HepG2 (cell line): ENCODE measurements at regions not wholly inside any gene's neighbourhood (a gene's known extent, or its start where the extent isn't known, plus 50 kb on each side); places are given as distances from the start of the nearest gene placed in this dataset.

Experiments used
- CHD2 ChIP-seq: IDR thresholded peaks from 2 replicates; pipeline ENCODE4 v1.6.1; 2011; ENCODE audit warnings: low read depth, low read length, improper control_type of control experiment
- CTCF ChIP-seq: sonication (generic); formaldehyde crosslinking; IDR thresholded peaks from 2 replicates; pipeline ENCODE4 v1.5.0; 2020; ENCODE audit warnings: mild to moderate bottlenecking, missing genetic modification reagents, moderate library complexity
- EZH2 ChIP-seq: conservative IDR thresholded peaks from 2 replicates; pipeline ENCODE4 v1.6.1; 2012; ENCODE audit warnings: mild to moderate bottlenecking, low read depth, low read length, moderate library complexity
- FOSL2 ChIP-seq: sonication (generic); formaldehyde crosslinking; IDR thresholded peaks from 2 replicates; pipeline ENCODE4 v1.4.0; 2020; ENCODE audit warnings: missing genetic modification reagents
- GMEB1 ChIP-seq: sonication (generic); formaldehyde crosslinking; IDR thresholded peaks from 2 replicates; pipeline ENCODE4 v1.5.1; 2020; ENCODE audit warnings: missing genetic modification reagents, mild to moderate bottlenecking, borderline replicate concordance
- KLF12 ChIP-seq: sonication (generic); formaldehyde crosslinking; IDR thresholded peaks from 2 replicates; pipeline ENCODE4 v1.4.0; 2020; ENCODE audit warnings: missing genetic modification reagents, borderline replicate concordance
- MEIS1 ChIP-seq: sonication (generic); formaldehyde crosslinking; IDR thresholded peaks from 2 replicates; pipeline ENCODE4 v1.9.0; 2021; ENCODE audit warnings: mild to moderate bottlenecking, missing genetic modification reagents, moderate library complexity, borderline replicate concordance
- PAWR ChIP-seq: sonication (generic); formaldehyde crosslinking; IDR thresholded peaks from 2 replicates; pipeline ENCODE4 v1.4.0; 2020; ENCODE audit warnings: missing genetic modification reagents, mild to moderate bottlenecking, borderline replicate concordance
- SIN3A ChIP-seq: IDR thresholded peaks from 2 replicates; pipeline ENCODE4 v1.6.1; 2011; ENCODE audit warnings: low read depth, mild to moderate bottlenecking, control low read depth, low read length, borderline replicate concordance
- SIX1 ChIP-seq: sonication (generic); formaldehyde crosslinking; IDR thresholded peaks from 2 replicates; pipeline ENCODE4 v1.4.0; 2020; ENCODE audit warnings: missing genetic modification reagents, borderline replicate concordance
- ZNF263 ChIP-seq: sonication (generic); formaldehyde crosslinking; IDR thresholded peaks from 2 replicates; pipeline ENCODE4 v1.4.0; 2020; ENCODE audit warnings: missing genetic modification reagents
- ZNF530 ChIP-seq: sonication (generic); formaldehyde crosslinking; IDR thresholded peaks from 2 replicates; pipeline ENCODE4 v1.5.0; 2020; ENCODE audit warnings: low read depth, mild to moderate bottlenecking, missing genetic modification reagents
- ZNF747 ChIP-seq: sonication (generic); formaldehyde crosslinking; IDR thresholded peaks from 2 replicates; pipeline ENCODE4 v1.8.1; 2023; ENCODE audit warnings: missing genetic modification reagents, mild to moderate bottlenecking, borderline replicate concordance

GRCh38 chrX:121191779-121192178, 144.4 kb downstream of the GLUD2 start:
- no peak for TF ChIP-seq KLF12 (CRISPR knock-in tag)
- no peak for TF ChIP-seq CHD2
- TF ChIP-seq EZH2 = no peak
- TF ChIP-seq CTCF (CRISPR knock-in tag) = no peak
- TF ChIP-seq GMEB1 (CRISPR knock-in tag) = no peak
- TF ChIP-seq SIX1 (CRISPR knock-in tag) = no peak
- no peak for TF ChIP-seq SIN3A
- TF ChIP-seq ZNF263 = no peak
- TF ChIP-seq ZNF747 (CRISPR knock-in tag) = no peak
- no peak for TF ChIP-seq MEIS1
- TF ChIP-seq ZNF530 (CRISPR knock-in tag) = no peak
- TF ChIP-seq PAWR = no peak
- TF ChIP-seq FOSL2 (CRISPR knock-in tag) = no peak
